GM12878 (cell line): ENCODE measurements at regions not wholly inside any gene's neighbourhood (a gene's known extent, or its start where the extent isn't known, plus 50 kb on each side); places are given as distances from the start of the nearest gene placed in this dataset.
"Not testable (repeated sequence)": the region's sequence is repeated elsewhere in the genome, so short reads cannot be mapped to it uniquely, and the experiment has no call there.

Experiments used
- ATAC-seq: fragments of 200-7000 bp; cut with Tn5 transposase; 3 replicates; pipeline ENCODE4 v1.9.1; 2020; ENCODE audit warnings: mild to moderate bottlenecking, moderate library complexity
- BruUV-seq: library from RNA; stranded (reverse); fragments of 400-500 nt; replicated peaks from 2 replicates; lab custom pipeline; 2021; lab: Mats Ljungman, UMichigan
- CTCF ChIA-PET: fragments of 300-600 bp; sonication (Branson Sonifier 250); formaldehyde crosslinking; extraction: SDS; loops from one replicate; lab custom pipeline; 2021; ENCODE audit warnings: inconsistent platforms; lab: Yijun Ruan, JAX
- POLR2A ChIA-PET: fragments of 350-600 bp; formaldehyde crosslinking; extraction: SDS; loops from one replicate; lab custom pipeline; 2021; ENCODE audit warnings: inconsistent platforms; lab: Charles Lee
- RAD21 ChIA-PET: fragments of 300-600 bp; sonication (Branson Sonifier 250); formaldehyde crosslinking; loops from one replicate; lab custom pipeline; 2023; ENCODE audit warnings: antibody characterized with exemption; ENCODE audit not compliant: unreplicated experiment; lab: Charles Lee
- SMC1A ChIA-PET: fragments of 300-600 bp; sonication (Branson Sonifier 250); formaldehyde crosslinking; loops from one replicate; lab custom pipeline; 2023; ENCODE audit not compliant: unreplicated experiment, uncharacterized antibody; lab: Charles Lee
- DNase-seq: peaks from one replicate; pipeline ENCODE4 v3.0.0-alpha.2; 2011; ENCODE audit warnings: low read depth, low spot score
- FAIRE-seq: peaks from 3 replicates; lab custom pipeline; 2011; peaks lifted over from hg19 to GRCh38; lab: Jason Lieb, UNC
- H2AFZ ChIP-seq: 2 replicates; pipeline ENCODE4 v1.6.0; 2011; ENCODE audit warnings: low read depth, low read length, control low read depth; ENCODE audit not compliant: control insufficient read depth
- H3K27ac ChIP-seq: 2 replicates; pipeline ENCODE4 v1.5.1; 2011; ENCODE audit warnings: control low read depth; ENCODE audit not compliant: control insufficient read depth, insufficient read depth
- H3K27me3 ChIP-seq, 2 experiments: replicated peaks in 1 of 2; 2 replicates each; pipeline versions ENCODE4 v1.6.0 to v1.6.1; 2011; ENCODE audit warnings: low read length in 1 of 2; ENCODE audit not compliant: control insufficient read depth in 2 of 2, insufficient read depth in 2 of 2
- H3K36me3 ChIP-seq, 2 experiments: 2 replicates each; pipeline ENCODE4 v1.5.1; 2011; ENCODE audit warnings: low read length in 1 of 2; ENCODE audit not compliant: control insufficient read depth in 2 of 2, insufficient read depth in 2 of 2
- H3K4me1 ChIP-seq: 2 replicates; pipeline ENCODE4 v1.6.1; 2011; ENCODE audit warnings: mild to moderate bottlenecking, low read length, moderate library complexity, mixed read lengths; ENCODE audit not compliant: control insufficient read depth, insufficient read depth
- H3K4me2 ChIP-seq: 2 replicates; pipeline ENCODE4 v1.6.0; 2011; ENCODE audit warnings: control low read depth; ENCODE audit not compliant: control insufficient read depth, insufficient read depth
- H3K4me3 ChIP-seq: fragments of 200-600 bp; sonication (generic); 2 replicates; pipeline ENCODE4 v1.5.1; 2016
- H3K79me2 ChIP-seq: 2 replicates; pipeline ENCODE4 v1.6.0; 2011; ENCODE audit warnings: low read length; ENCODE audit not compliant: control insufficient read depth, insufficient read depth
- H3K9ac ChIP-seq: 2 replicates; pipeline ENCODE4 v1.8.0; 2011; ENCODE audit warnings: low read length, control low read depth, mixed read lengths; ENCODE audit not compliant: control insufficient read depth, insufficient read depth
- H3K9me3 ChIP-seq: replicated peaks from 3 replicates; pipeline ENCODE4 v1.5.1; 2011; ENCODE audit warnings: mild to moderate bottlenecking, low read length; ENCODE audit not compliant: control insufficient read depth, insufficient read depth
- H4K20me1 ChIP-seq: 2 replicates; pipeline ENCODE4 v1.6.0; 2011; ENCODE audit not compliant: control insufficient read depth, insufficient read depth
- ASH2L ChIP-seq: fragments of 300-600, 200-600 bp; sonication (generic); IDR thresholded peaks from 2 replicates; pipeline ENCODE4 v1.6.1; 2017; ENCODE audit warnings: low read depth, mild to moderate bottlenecking, borderline replicate concordance
- BACH1 ChIP-seq: fragments of 450-650 bp; IDR thresholded peaks from 2 replicates; pipeline ENCODE4 v1.6.1; 2017; ENCODE audit warnings: mild to moderate bottlenecking, borderline replicate concordance
- CREB1 ChIP-seq: IDR thresholded peaks from 2 replicates; pipeline ENCODE4 v1.6.1; 2012; ENCODE audit warnings: low read depth, mild to moderate bottlenecking, inconsistent platforms
- DPF2 ChIP-seq: fragments of 450-650 bp; IDR thresholded peaks from 2 replicates; pipeline ENCODE4 v1.6.1; 2017; ENCODE audit warnings: mild to moderate bottlenecking
- EED ChIP-seq: sonication (generic); IDR thresholded peaks from 2 replicates; pipeline ENCODE4 v1.6.1; 2016; ENCODE audit warnings: antibody characterized with exemption, low read depth
- EGR1 ChIP-seq, 2 experiments: IDR thresholded peaks; 1 replicate in 1 of 2; 2 replicates in 1 of 2; pipeline ENCODE4 v1.6.1; 2011 to 2012; ENCODE audit warnings: low read depth in 2 of 2, low read length in 2 of 2, borderline replicate concordance in 1 of 2, mild to moderate bottlenecking in 1 of 2, moderate library complexity in 1 of 2
- ETV6 ChIP-seq, 2 experiments: fragments of 450-650 bp in 1 of 2; IDR thresholded peaks in 1 of 2; conservative IDR thresholded peaks in 1 of 2; 2 replicates each; pipeline ENCODE4 v1.6.1; 2014; ENCODE audit warnings: antibody characterized with exemption in 1 of 2, borderline replicate concordance in 1 of 2, low read depth in 1 of 2, mild to moderate bottlenecking in 1 of 2, moderate library complexity in 1 of 2
- GATAD2B ChIP-seq: fragments of 450-650 bp; conservative IDR thresholded peaks from 2 replicates; pipeline ENCODE4 v1.6.1; 2017; ENCODE audit warnings: low read depth, mild to moderate bottlenecking, moderate library complexity
- HCFC1 ChIP-seq: fragments of 150-350 bp; IDR thresholded peaks from 2 replicates; pipeline ENCODE4 v1.6.1; 2014; ENCODE audit warnings: low read length
- RUNX3 ChIP-seq: IDR thresholded peaks from 2 replicates; pipeline ENCODE4 v1.6.1; 2012; ENCODE audit warnings: low read length, inconsistent platforms
- SMAD5 ChIP-seq: IDR thresholded peaks from 2 replicates; pipeline ENCODE4 v1.6.1; 2016; ENCODE audit warnings: antibody characterized with exemption, low read depth
- SMARCA5 ChIP-seq: fragments of 450-650 bp; IDR thresholded peaks from 2 replicates; pipeline ENCODE4 v1.6.1; 2017; ENCODE audit warnings: mild to moderate bottlenecking
- SREBF2 ChIP-seq: IDR thresholded peaks from 2 replicates; pipeline ENCODE4 v1.6.1; 2012; ENCODE audit warnings: mild to moderate bottlenecking, low read length
- TCF3 ChIP-seq: IDR thresholded peaks from 2 replicates; pipeline ENCODE4 v1.6.1; 2012; ENCODE audit warnings: low read depth, mild to moderate bottlenecking, low read length, borderline replicate concordance; ENCODE audit not compliant: insufficient read depth
- YY1 ChIP-seq: IDR thresholded peaks from 2 replicates; pipeline ENCODE4 v1.6.1; 2011; ENCODE audit warnings: low read depth, mild to moderate bottlenecking, low read length
- ZBTB11 ChIP-seq: fragments of 450-650 bp; formaldehyde crosslinking; IDR thresholded peaks from 2 replicates; pipeline ENCODE4 v1.5.0; 2022; ENCODE audit warnings: mild to moderate bottlenecking, missing genetic modification characterization
- ZNF24 ChIP-seq: fragments of 450-650 bp; IDR thresholded peaks from 2 replicates; pipeline ENCODE4 v1.6.1; 2017; ENCODE audit warnings: antibody characterized with exemption, mild to moderate bottlenecking
- WGBS: methylation state at CpG from one replicate; pipeline ENCODE4 v1.1.6; 2016; ENCODE audit warnings: low lambda C conversion rate; ENCODE audit not compliant: insufficient replicate concordance, insufficient coverage; ENCODE audit errors: missing lambda C conversion rate; 5-methylcytosine and 5-hydroxymethylcytosine counted together
- in situ Hi-C: fragments of 300-500 bp; cut with MboI; formaldehyde crosslinking; loops from 9 replicates; pipeline ENCODE4 v1.14.3; 2018; ENCODE audit warnings: mixed read lengths
- intact Hi-C: fragments of 100-400 bp; cut with micrococcal nuclease; formaldehyde crosslinking; loops from one replicate; pipeline ENCODE4 v1.14.2; 2022; ENCODE audit not compliant: unreplicated experiment
- TF ChIP-seq, protein P1 (sequence below): fragments of 450-650 bp; IDR thresholded peaks from 2 replicates; pipeline ENCODE4 v1.6.1; 2014; ENCODE audit warnings: mild to moderate bottlenecking

DNA sequence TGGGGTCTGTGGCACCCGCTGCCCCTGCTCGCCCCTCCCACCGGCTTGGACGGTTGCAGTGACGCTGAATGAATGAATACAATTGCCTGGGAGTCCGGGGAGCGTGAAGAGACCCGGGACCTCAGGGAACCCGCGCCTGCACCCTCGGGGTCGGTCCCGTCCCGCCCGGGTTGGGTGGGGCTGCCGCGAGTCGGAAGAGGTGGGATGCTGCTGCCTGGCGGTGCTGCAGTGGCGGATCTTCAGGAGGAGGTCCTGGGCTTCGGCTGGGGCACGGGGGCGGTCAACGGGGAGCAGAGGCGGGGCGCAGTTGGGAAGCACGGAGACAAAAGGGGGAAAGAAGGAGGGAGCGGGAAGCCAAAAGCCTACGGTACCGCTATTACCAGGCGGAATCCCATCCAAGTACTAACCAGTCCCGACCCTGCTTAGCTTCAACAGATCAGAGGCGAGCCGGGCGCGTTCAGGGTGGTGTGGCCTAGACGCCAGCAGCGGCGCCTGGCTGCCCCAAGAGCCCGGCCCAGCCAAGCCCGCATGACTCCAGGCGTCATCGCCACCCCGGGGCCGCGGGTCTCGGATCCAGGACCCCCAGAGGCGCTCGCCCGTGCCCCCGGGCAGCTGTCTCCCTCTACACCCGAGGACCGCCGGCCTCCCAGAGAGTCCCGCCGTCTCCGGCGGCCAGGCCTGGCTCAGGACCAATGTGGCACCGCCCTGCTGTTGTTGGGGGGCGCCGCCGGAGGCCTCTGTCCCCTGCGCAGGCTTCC lies 1612.3 kb downstream of the SPATA31A7 start:
- intact Hi-C loops, BruUV-seq, FAIRE-seq, H3K4me1 ChIP-seq, H3K9me3 ChIP-seq, H4K20me1 ChIP-seq, H3K27me3 ChIP-seq, H3K36me3 ChIP-seq, in situ Hi-C loops: not testable (repeated sequence)
- ChIA-PET POLR2A (interaction anchor here (1.9 kb wide), 1 partner anchor 1015 kb away, joined by 9 read pairs; no protein-coding TSS in a partner anchor), RAD21 (interaction anchor here (1.3 to 1.9 kb wide), 2 partner anchors 36 to 1015 kb away, joined by 4 to 20 read pairs; no protein-coding TSS in a partner anchor), CTCF (interaction anchor here (1.2 kb wide), 1 partner anchor 1015 kb away, joined by 8 read pairs; no protein-coding TSS in a partner anchor), SMC1A (interaction anchor here (2.3 kb wide), 1 partner anchor 1016 kb away, joined by 11 read pairs; no protein-coding TSS in a partner anchor)
- H3K79me2 ChIP-seq = peaks cover 42% of the 10 kb centered on the region
- peak overlapping the region; percentile 94 for H3K27ac ChIP-seq
- H3K4me2 ChIP-seq = peak overlapping the region; percentile 96
- H3K9ac ChIP-seq = peak overlapping the region; percentile 70
- whole genome bisulfite sequencing = 3% methylated on average over 63 of the region's 63 CpGs
- H3K4me3 ChIP-seq = peak overlapping the region; percentile 79
- peak; percentile 97 for ATAC-seq
- peak overlapping the region; percentile 96 for H2AFZ ChIP-seq
- peak; percentile 77 for DNase-seq
- TF ChIP-seq CREB1 (0 out of 2 replicates have a peak, but pooled peaks have one; percentile 35), EED (peak; percentile 65), TCF3 (peak; percentile 79; the same call in 1 of the 2 replicates), SMARCA5 (peak; percentile 38), DPF2 (peak; percentile 64), EGR1 (IDR thresholded peaks at IDR 0.05; ENCODE audit: borderline replicate concordance in 1 of 2, low read depth in 2 of 2, low read length in 2 of 2) (peak in 1 of 2 experiments; percentile 68; a peak in 1 of 3 replicates), ZBTB11 (peak; percentile 80), BACH1 (peak; percentile 41; the same call in 1 of the 2 replicates), ETV6 (conservative IDR thresholded peaks at IDR 0.05 in 1 of 2, IDR thresholded peaks at IDR 0.05 in 1 of 2; ENCODE audit: borderline replicate concordance in 1 of 2, low read depth in 1 of 2) (peak in 1 of 2 experiments; percentile 52; a peak in 1 of 4 replicates), ZNF24 (peak; percentile 89), GATAD2B (peak; percentile 88), ASH2L (peak; percentile 31; the same call in 1 of the 2 replicates), HCFC1 (peak; percentile 67), SREBF2 (peak; percentile 84), RUNX3 (peak; percentile 30; the same call in 1 of the 2 replicates), SMAD5 (peak; percentile 86), YY1 (peak; percentile 65; the same call in 1 of the 2 replicates)
- TF ChIP-seq, protein P1, sequence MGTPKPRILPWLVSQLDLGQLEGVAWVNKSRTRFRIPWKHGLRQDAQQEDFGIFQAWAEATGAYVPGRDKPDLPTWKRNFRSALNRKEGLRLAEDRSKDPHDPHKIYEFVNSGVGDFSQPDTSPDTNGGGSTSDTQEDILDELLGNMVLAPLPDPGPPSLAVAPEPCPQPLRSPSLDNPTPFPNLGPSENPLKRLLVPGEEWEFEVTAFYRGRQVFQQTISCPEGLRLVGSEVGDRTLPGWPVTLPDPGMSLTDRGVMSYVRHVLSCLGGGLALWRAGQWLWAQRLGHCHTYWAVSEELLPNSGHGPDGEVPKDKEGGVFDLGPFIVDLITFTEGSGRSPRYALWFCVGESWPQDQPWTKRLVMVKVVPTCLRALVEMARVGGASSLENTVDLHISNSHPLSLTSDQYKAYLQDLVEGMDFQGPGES = 0 out of 2 replicates have a peak, but pooled peaks have one; percentile 5
